ENCODE measurements at regions not wholly inside any gene's neighbourhood (a gene's known extent, or its start where the extent isn't known, plus 50 kb on each side); places are given as distances from the start of the nearest gene placed in this dataset.
"Not testable (repeated sequence)": the region's sequence is repeated elsewhere in the genome, so short reads cannot be mapped to it uniquely, and the experiment has no call there.

- TF ChIP-seq CTCF (IDR thresholded peaks at IDR 0.05; ENCODE audit: unreplicated experiment in 3 of 3): no peak
- Mint-ChIP-seq H3K27me3 (ENCODE audit: low read depth) (peaks cover 6% of the 10 kb centered on the region), H3K9me3 (peaks cover 9% of the 10 kb centered on the region), H3K4me3 (no peak overlapping the region), H3K36me3 (ENCODE audit: low read depth) (no peaks in the 10 kb centered on the region), H3K27ac (no peak overlapping the region), H3K4me1 (peaks cover 16% of the 10 kb centered on the region)
These were observed 301.9 kb downstream of the RASEF start for GRCh38 chr9:82761027-82761426.

- no peak for TF ChIP-seq CTCF (IDR thresholded peaks at IDR 0.05; ENCODE audit: unreplicated experiment in 3 of 3)
- H3K36me3 Mint-ChIP-seq (ENCODE audit: low read depth): no peaks in the 10 kb centered on the region
These were observed 301.0 kb downstream of the RASEF start for GRCh38 chr9:82761956-82762355.

GRCh38 chr9:82763656-82764055, 299.3 kb downstream of the RASEF start:
- H3K27me3 Mint-ChIP-seq (ENCODE audit: low read depth): peaks cover 6% of the 10 kb centered on the region
- H3K36me3 Mint-ChIP-seq (ENCODE audit: low read depth): no peaks in the 10 kb centered on the region
- H3K27ac Mint-ChIP-seq: no peak overlapping the region
- TF ChIP-seq CTCF (IDR thresholded peaks at IDR 0.05; ENCODE audit: unreplicated experiment in 3 of 3): peak in 1 of 3 experiments; percentile 27
- H3K4me3 Mint-ChIP-seq: no peak overlapping the region
- peaks cover 3% of the 10 kb centered on the region for H3K9me3 Mint-ChIP-seq
- peaks cover 16% of the 10 kb centered on the region for H3K4me1 Mint-ChIP-seq

More at GRCh38 chr9:82761956-82762355, 301.0 kb downstream of the RASEF start:
- Mint-ChIP-seq H3K4me1 (peaks cover 16% of the 10 kb centered on the region), H3K9me3 (peaks cover 9% of the 10 kb centered on the region), H3K27ac (no peak overlapping the region), H3K27me3 (ENCODE audit: low read depth) (peaks cover 6% of the 10 kb centered on the region), H3K4me3 (no peak overlapping the region)

- Mint-ChIP-seq H3K27ac (no peak overlapping the region), H3K9me3 (no peaks in the 10 kb centered on the region), H3K36me3 (ENCODE audit: low read depth) (no peaks in the 10 kb centered on the region), H3K4me3 (no peak overlapping the region), H3K4me1 (peaks cover 16% of the 10 kb centered on the region), H3K27me3 (ENCODE audit: low read depth) (peaks cover 6% of the 10 kb centered on the region)
- TF ChIP-seq CTCF (IDR thresholded peaks at IDR 0.05; ENCODE audit: unreplicated experiment in 3 of 3): no peak
These were observed 298.8 kb downstream of the RASEF start for GRCh38 chr9:82764061-82764668.

- not testable (repeated sequence) for H3K36me3 Mint-ChIP-seq (ENCODE audit: low read depth); H3K27me3 Mint-ChIP-seq (ENCODE audit: low read depth); H3K27ac Mint-ChIP-seq; H3K4me1 Mint-ChIP-seq; H3K4me3 Mint-ChIP-seq; H3K9me3 Mint-ChIP-seq
These were observed 288.2 kb downstream of the RASEF start for GRCh38 chr9:82774707-82775231.

- Mint-ChIP-seq H3K27me3 (ENCODE audit: low read depth) (no peaks in the 10 kb centered on the region), H3K4me3 (no peak overlapping the region), H3K36me3 (ENCODE audit: low read depth) (peaks cover 3% of the 10 kb centered on the region), H3K27ac (no peak overlapping the region), H3K9me3 (peaks cover 7% of the 10 kb centered on the region), H3K4me1 (peaks cover under 1% of the 10 kb centered on the region)
- TF ChIP-seq CTCF (IDR thresholded peaks at IDR 0.05; ENCODE audit: unreplicated experiment in 3 of 3): no peak
These were observed 286.4 kb downstream of the RASEF start for GRCh38 chr9:82776508-82776907.

All from nephron (organoid).